ENCODE measurements at regions not wholly inside any gene's neighbourhood (a gene's known extent, or its start where the extent isn't known, plus 50 kb on each side); places are given as distances from the start of the nearest gene placed in this dataset.

DNA sequence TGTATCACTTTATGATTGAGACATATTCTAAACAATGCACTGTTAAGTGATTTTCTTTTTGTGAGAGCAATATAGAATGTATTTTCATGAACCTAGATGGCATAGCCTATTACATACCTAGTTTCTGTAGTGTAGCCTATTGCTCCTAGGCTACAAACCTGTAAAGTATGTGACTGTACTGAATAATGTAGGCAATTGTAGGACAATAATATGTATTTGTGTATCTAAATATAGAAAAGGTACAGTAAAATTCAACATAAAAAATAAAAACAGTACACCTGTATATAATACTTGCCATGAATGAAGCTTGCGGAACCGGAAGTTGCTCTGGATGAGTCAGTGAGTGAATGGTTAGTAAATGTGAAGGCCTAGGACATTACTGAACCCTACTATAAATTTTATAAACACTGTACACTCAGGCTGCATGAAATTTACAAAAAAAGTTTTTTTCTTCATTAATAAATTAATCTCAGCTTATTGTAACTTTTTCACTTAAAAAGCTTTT lies 106.7 kb downstream of the VSIG4 start:
- Mint-ChIP-seq H3K9me3 (peaks cover 26% of the 10 kb centered on the region), H3K27me3 (ENCODE audit: low read depth) (peaks cover 3% of the 10 kb centered on the region; the same call in 1 of the 2 replicates), H3K36me3 (peaks cover 20% of the 10 kb centered on the region), H3K4me3 (no peak overlapping the region), H3K27ac (no peak overlapping the region), H3K4me1 (no peaks in the 10 kb centered on the region)
- ATAC-seq (no peak), DNase-seq (ENCODE audit: low spot score) (no peak)
- CTCF ChIA-PET, result no interaction called here
- POLR2A ChIA-PET, result no interaction called here
- no peak for TF ChIP-seq ZNF138 (CRISPR knock-in tag; conservative IDR thresholded peaks at IDR 0.05)
- TF ChIP-seq, protein P1, sequence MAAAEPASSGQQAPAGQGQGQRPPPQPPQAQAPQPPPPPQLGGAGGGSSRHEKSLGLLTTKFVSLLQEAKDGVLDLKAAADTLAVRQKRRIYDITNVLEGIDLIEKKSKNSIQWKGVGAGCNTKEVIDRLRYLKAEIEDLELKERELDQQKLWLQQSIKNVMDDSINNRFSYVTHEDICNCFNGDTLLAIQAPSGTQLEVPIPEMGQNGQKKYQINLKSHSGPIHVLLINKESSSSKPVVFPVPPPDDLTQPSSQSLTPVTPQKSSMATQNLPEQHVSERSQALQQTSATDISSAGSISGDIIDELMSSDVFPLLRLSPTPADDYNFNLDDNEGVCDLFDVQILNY (CRISPR knock-in tag; IDR thresholded peaks at IDR 0.05), result no peak
- TF ChIP-seq ZNF512 (CRISPR knock-in tag; IDR thresholded peaks at IDR 0.05; ENCODE audit: borderline replicate concordance), result no peak
- no peak for TF ChIP-seq USF2 (CRISPR knock-in tag; IDR thresholded peaks at IDR 0.05)
- TF ChIP-seq FOXK1 (CRISPR knock-in tag; IDR thresholded peaks at IDR 0.05), result no peak
- TF ChIP-seq HMGXB4 (CRISPR knock-in tag; IDR thresholded peaks at IDR 0.05), result no peak
- no peak for TF ChIP-seq TCF7 (CRISPR knock-in tag; IDR thresholded peaks at IDR 0.05; ENCODE audit: low read depth)
- TF ChIP-seq E2F4 (CRISPR knock-in tag; IDR thresholded peaks at IDR 0.05; ENCODE audit: borderline replicate concordance, low read depth), result no peak
- TF ChIP-seq NFYB (CRISPR knock-in tag; conservative IDR thresholded peaks at IDR 0.05; ENCODE audit: low read depth), result no peak
- no peak for TF ChIP-seq ATF1 (CRISPR knock-in tag; IDR thresholded peaks at IDR 0.05)
- TF ChIP-seq MYBL2 (CRISPR knock-in tag; IDR thresholded peaks at IDR 0.05), result no peak
- TF ChIP-seq ZNF121 (CRISPR knock-in tag; IDR thresholded peaks at IDR 0.05), result no peak
- no peak for TF ChIP-seq EMX1 (CRISPR knock-in tag; IDR thresholded peaks at IDR 0.05)
- TF ChIP-seq ZNF232 (CRISPR knock-in tag; IDR thresholded peaks at IDR 0.05), result no peak
- no peak for TF ChIP-seq ZNF671 (CRISPR knock-in tag; IDR thresholded peaks at IDR 0.05)
- no peak for TF ChIP-seq ERG (CRISPR knock-in tag; IDR thresholded peaks at IDR 0.05)
- TF ChIP-seq JUN (CRISPR knock-in tag; IDR thresholded peaks at IDR 0.05), result no peak
- TF ChIP-seq NFATC4 (CRISPR knock-in tag; IDR thresholded peaks at IDR 0.05), result no peak
